HG03432 (cell line): ENCODE measurements at regions not wholly inside any gene's neighbourhood (a gene's known extent, or its start where the extent isn't known, plus 50 kb on each side); places are given as distances from the start of the nearest gene placed in this dataset.
"Not testable (repeated sequence)": the region's sequence is repeated elsewhere in the genome, so short reads cannot be mapped to it uniquely, and the experiment has no call there.

Experiments used
- ATAC-seq: cut with Tn5 transposase; IDR thresholded peaks from one replicate; pipeline ENCODE4 v1.9.1; 2021; ENCODE audit warnings: mild to moderate bottlenecking, moderate library complexity; ENCODE audit not compliant: unreplicated experiment

DNA sequence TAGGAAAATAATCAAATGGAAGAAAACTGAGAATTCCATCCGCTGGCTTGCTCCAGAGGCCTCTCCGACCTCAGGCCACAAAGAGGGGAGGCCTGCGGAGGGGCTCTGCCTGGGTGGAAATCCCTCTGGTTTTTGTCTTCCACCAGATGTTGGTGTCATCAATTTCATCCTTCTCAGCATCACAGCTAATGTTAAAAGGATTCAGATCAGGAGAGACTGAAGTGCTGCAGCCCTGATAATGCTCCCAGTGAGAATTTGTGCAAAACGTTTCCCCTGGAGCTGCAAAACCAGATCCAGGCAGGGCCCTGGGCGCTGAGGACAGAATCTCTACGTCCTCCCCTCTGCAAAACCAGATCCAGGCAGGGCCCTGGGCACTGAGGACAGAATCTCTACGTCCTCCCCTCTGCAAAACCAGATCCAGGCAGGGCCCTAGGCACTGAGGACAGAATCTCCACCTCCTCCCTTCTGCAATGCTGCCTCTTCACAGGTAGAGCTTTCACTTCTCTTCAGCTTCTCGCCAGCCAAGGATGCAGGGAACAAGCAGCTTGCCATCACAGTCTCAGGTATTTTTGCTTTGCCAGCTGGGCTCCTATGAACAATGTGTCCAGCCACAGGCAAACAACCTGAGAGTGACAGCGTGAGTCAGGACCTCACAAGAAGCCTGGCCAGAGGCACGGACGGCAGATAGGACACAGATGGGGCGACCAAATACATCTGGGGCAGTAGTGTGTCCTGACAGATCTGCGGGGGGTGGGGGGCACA is 81.2 kb downstream of the TMEM18 start:
- ATAC-seq = no peak

DNA sequence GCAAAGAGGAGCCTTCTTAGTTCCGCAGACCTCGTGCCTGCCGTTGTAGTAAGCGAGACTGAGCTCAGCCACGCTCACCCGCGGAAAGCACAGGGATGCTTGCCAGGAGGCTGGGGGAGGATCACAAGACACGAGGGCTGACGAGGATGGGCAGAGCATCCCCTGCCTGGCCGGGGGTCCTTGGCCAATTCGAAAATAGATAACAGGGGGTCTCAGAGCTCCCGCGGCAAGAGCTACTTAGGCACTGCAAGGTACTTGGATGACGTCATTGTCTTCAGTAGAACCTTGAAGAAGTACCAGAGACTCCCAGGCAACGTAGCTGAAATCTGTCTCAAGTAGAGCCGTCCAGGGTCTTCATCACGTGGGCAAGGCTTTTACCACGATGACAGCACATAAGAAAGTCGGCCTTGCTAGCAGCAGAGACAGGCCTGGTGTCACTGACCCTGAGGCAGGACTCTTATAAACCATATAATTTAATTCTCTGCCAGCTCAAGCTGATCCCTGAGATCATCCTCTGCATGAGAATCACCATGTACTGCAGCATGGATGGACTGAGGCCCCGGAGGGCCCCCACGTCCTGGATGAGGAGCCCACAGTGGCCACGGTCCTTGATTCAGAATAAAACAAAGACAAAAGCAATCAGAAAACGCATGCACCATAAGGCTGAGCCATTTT is 81.9 kb downstream of the TMEM18 start:
- ATAC-seq = no peak

DNA sequence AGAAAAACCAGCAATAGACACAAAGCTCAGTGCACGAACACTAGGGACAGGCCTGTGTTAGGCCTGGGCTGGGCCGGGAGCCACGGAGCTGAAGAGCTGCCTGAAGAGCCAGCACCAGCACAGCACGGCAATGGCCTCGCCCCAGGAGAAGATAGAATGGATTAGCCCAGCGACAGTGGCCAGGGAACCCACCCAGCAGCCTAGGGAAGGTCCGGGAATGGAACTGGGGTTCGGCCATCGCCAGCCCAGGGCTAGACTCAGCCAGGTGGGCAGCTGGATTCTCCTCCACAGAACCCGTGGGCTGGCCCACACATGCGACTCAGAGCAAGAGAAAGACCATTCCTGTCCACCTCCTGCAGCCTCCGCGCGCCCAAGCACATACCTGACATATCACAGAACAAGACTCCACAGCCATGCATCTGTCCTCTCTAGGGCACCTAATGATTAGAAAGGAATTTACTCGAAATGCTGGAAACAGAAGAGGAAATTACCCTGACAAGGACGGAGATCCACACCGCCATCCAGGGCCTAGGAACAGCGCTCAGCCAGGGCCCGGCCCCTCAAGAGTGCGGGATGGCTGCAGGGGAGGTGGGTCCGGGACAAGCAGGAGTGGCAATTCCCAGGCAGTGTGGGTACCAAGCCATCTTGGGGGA is 82.8 kb downstream of the TMEM18 start:
- no peak for ATAC-seq

DNA sequence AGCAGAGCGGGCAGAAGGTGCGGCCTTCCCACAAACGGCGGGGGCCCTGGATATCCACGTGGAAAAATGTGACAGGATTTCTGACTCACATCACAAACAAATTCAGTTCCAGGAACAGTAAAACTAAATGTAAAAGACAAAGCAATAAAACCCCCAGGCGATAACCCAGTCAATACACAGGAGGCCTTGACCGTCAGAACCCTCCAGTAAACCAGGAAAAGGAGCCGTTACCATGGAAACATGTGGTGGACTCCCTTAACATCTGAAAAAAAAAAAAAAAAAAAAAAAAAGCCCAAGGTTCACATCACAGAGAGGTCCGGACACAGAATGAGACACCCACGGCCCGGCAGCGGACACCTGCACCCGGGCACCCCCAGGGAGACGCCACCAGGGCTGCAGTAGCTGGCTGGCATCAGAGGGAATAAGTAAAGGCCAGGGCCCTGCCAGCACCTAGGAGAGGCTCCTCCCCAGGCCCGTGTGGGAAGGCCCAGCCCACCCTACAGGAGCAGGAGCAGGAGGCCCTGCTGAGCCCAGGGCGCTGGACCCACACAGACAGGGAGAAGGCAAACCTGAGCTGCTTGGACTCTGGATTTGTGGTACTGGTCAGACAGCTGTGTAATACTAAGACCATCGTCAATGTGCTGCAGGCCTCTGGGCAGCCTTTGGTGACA is 83.7 kb downstream of the TMEM18 start:
- no peak for ATAC-seq

DNA sequence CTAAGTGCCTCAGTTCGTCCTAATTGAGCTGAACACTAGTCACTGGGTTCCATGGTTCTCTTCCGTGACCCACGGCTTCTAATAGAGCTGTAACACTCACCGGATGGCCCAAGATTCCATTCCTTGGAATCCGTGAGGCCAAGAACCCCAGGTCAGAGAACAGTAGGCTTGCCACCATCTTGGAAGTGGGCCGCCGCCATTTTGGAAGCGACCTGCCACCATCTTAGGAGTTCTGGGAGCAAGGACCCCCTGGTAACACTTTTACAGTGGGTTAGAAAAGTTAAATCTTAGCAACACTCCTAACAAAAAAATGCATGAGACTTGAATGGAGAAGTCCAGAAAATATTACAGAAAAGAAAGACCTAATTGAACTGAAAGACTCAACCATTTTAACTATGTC is 84.5 kb downstream of the TMEM18 start:
- no peak for ATAC-seq

GRCh38 chr2:590214-591175 is 86.7 kb downstream of the TMEM18 start:
- ATAC-seq = no peak

DNA sequence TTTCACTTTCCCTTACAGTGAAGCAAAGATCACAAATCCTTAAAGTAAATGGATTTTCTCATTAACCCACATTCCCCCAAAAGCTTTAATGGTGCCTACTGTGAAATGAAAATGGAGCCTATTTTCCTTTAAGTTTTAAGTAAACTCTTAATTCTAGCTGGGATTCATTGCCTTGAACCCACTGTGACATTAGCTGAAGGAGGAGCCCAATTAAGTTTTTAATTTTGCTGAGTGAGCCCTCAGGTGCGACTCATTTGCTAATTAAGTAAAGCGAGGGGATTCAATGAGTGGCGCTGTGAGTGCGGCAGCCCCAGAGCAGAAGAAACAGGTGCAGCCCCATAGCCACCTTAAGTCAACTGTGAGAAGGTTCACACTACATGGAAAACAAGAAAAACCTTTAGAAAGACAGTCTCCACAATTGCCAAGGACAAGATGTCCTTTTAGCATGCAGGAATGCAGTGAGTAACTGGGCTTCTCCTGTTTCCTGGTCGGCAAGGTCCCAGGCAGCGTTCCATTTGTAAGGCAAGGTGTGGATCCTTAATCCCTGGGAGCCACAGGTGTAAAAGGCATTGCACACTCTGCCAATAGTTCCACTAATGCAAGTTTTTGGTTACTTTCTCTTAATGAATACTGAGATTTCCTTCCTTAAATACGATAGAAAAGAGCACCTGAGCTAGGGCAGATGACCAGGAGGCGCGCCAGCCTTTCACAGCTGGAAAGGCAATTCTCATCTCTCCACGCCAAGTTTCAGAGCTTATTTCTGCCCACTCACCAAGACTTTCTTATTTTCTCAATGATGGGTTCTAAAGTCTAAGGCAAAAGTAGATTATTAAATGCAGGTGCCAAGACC is 87.7 kb downstream of the TMEM18 start:
- ATAC-seq = no peak

- ATAC-seq = no peak
Measured at GRCh38 chr2:588074-588645, 89.0 kb downstream of the TMEM18 start.

DNA sequence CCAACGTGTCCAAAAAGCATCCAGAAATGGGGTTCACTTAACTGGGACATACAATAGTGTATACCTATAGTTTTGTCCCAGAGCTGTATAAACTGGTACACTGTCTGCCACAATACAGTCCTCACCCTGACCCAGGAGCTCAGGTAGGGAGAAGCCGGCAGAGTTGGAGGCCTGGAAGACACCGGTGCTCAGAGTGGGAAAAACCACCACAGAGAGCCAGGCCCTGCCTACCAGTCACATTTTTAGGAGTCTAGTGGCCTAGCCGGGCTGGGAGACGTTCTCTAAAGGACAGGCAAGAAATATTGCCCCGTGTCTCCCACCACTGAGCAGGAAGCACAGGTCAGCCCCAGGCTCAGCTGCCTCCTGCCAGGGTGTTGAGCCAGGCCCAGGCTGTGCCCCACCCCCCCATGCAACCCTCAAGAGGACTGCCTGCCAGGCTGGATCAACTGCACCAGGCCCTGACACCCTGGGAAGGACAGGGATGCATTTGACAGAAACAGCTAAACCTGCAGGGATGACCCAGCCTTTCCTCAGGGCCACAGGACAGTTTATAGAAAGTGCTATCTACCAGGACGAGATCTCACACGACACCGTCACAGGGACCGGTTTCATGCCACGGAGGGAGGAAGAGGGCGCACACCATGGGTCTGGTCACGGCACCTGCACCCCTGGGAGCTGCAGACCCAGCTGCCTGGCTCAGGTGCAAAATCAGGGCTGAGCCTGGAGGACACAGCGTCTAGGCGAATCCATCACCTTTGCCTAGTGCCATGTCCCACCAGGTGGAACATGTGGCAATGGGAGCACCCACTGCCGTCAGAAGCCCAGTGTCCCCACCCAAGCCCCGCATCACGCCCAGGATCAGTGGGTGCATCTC is 89.9 kb downstream of the TMEM18 start:
- no peak for ATAC-seq

DNA sequence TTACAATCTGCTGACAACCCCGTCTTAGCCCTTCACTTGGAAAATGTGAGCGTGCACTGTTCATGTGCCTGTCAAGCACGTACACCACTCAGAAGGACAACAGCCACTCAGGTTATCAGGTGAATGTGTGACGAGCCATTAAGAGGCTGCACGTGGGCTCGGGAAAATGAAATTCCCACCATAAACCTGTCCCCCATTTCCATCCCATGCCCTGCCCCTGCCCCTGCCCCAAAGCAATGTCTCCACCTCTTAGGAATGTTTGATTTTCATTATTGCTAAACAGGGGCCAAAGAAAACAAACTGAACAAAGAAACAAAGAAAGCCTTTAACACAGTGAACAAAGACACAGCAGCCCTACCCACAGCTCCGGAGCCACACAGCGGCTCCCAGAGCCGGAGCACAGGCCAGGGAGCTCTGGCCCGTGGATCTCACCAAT is 90.5 kb downstream of the TMEM18 start:
- no peak for ATAC-seq

- peak; percentile 98 for ATAC-seq
Measured at GRCh38 chr2:584863-585823, 92.1 kb downstream of the TMEM18 start.

DNA sequence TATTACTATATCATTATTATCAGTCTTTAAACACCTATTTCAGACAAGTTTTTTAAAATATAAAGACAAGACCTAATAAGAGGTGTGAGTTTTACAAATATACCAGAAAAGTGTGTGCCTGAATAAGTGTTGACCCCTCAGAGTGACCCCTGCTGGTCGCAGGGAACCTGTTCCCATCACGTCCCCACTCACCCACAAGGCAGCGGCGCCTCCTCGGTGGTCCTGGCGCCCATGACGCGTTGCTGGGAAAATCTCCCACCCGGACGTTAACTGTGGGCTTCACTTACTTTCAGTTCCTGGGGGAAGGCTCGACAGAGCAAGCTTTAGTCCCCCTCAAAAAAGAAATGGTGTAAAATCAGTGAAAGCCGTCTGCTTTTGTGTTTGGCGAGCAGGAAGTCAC is 93.5 kb downstream of the TMEM18 start:
- no peak for ATAC-seq

DNA sequence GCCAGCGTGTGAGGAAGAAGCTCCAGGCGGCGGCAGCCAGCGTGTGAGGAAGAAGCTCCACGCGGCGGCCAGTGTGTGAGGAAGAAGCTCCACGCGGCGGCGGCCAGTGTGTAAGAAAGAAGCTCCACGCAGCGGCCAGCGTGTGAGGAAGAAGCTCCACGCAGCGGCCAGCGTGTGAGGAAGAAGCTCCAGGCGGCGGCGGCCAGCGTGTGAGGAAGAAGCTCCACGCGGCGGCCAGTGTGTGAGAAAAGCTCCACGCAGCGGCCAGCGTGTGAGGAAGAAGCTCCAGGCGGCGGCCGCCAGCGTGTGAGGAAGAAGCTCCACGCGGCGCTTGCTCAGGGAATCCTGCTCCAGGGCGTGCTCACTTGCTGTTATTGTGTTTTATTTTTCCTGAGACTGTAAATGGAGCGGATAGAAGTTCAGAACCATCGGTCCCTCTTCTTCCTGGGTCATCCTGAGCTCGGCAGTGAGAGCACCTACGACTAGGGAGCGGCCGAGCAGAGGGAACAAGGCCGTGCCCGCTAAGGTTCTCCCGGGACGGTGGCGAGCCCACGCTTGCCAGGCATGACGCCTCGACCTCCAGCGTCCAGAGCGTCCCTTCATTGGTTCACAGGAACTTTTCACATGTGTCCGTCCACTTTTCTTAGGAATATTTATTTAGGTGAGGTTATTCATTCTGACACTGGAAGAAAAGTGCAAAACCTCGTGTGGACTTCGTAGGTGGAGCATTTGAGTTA is 94.2 kb downstream of the TMEM18 start:
- no peak for ATAC-seq

DNA sequence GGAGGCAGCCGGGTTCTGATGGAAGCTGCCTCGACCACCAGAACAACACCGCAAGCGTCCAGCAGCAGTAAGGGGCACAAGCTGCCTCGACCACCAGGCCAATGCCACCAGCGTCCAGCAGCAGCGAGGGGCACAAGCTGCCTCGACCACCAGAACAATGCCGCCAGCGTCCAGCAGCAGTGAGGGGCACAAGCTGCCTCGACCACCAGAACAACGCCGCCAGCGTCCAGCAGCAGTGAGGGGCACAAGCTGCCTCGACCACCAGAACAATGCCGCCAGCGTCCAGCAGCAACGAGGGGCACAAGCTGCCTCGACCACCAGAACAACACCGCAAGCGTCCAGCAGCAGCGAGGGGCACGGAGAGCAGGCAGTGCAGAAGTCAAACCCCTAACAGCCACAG is 94.9 kb downstream of the TMEM18 start:
- ATAC-seq = not testable (repeated sequence)

- ATAC-seq = no peak
Measured at GRCh38 chr2:579961-580360, 97.2 kb downstream of the TMEM18 start.

DNA sequence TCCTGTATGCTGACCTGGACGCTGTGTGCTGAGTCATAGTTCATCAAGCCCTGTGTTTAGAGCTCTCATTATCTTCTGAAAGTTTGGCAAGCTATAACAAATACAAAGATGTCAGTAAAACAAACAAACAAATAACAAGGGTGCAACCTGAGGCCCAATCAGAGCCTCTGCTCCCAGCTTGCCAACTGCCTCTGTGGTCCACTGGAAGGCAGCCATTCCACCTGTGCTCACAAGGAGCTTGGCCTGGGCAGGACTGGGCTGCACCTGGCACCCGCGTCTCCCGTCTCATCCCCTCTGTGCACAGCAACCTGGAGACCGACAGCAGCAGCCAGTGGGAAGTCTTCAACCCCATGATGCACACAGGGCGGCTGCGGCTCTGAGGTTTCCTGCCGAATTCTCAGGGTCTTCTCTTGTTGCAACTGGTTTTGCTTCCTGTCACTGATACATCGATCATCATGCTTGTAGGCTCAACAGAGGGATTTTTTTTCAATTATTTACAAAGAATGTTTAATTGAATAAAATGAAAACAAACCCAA is 97.8 kb downstream of the TMEM18 start:
- no peak for ATAC-seq
